Upper lobe of left lung (tissue), 6 donors: ENCODE measurements at regions not wholly inside any gene's neighbourhood (a gene's known extent, or its start where the extent isn't known, plus 50 kb on each side); places are given as distances from the start of the nearest gene placed in this dataset.
"Not testable (repeated sequence)": the region's sequence is repeated elsewhere in the genome, so short reads cannot be mapped to it uniquely, and the experiment has no call there.

Experiments used
- ATAC-seq, 2 donors: fragments of 200-7000 bp; cut with Tn5 transposase; one replicate each; pipeline ENCODE4 v1.9.1; 2022; ENCODE audit warnings: mild to moderate bottlenecking in 2 of 2, moderate library complexity in 2 of 2; ENCODE audit not compliant: low FRiP score in 2 of 2
- DNase-seq, 2 donors: peaks; one replicate each; pipeline ENCODE4 v3.0.0-alpha.2; 2019 to 2020
- H3K27ac ChIP-seq, 4 donors: fragments of 200-600 bp; sonication (generic); one replicate each; pipeline ENCODE4 v1.5.1; 2016 to 2019
- H3K27me3 ChIP-seq, 4 donors: fragments of 200-600 bp; sonication (generic); one replicate each; pipeline ENCODE4 v1.5.1; 2017 to 2019
- H3K36me3 ChIP-seq, 4 donors: fragments of 200-600 bp; sonication (generic); one replicate each; pipeline ENCODE4 v1.5.1; 2016 to 2019
- H3K4me1 ChIP-seq, 4 donors: fragments of 200-600 bp; sonication (generic); one replicate each; pipeline ENCODE4 v1.5.1; 2018 to 2019
- H3K4me3 ChIP-seq, 4 donors: fragments of 200-600 bp; sonication (generic); one replicate each; pipeline ENCODE4 v1.5.1; 2017 to 2019; ENCODE audit warnings: mild to moderate bottlenecking in 2 of 4, moderate library complexity in 1 of 4
- H3K9me3 ChIP-seq, 4 donors: fragments of 200-600 bp; sonication (generic); one replicate each; pipeline ENCODE4 v1.5.1; 2018 to 2019
- EP300 ChIP-seq, 4 donors: sonication (generic); formaldehyde crosslinking; IDR thresholded peaks; one replicate each; pipeline ENCODE4 v1.5.1; 2017; ENCODE audit warnings: antibody characterized with exemption in 4 of 4, control low read depth in 2 of 4
- POLR2A ChIP-seq, 4 donors: fragments of 450-650 bp; IDR thresholded peaks; one replicate each; pipeline ENCODE4 v1.5.1; 2016 to 2017; ENCODE audit warnings: antibody characterized with exemption in 4 of 4, mild to moderate bottlenecking in 2 of 4
- POLR2AphosphoS5 ChIP-seq, 2 donors: sonication (generic); formaldehyde crosslinking; IDR thresholded peaks; one replicate each; pipeline ENCODE4 v1.5.1; 2017; ENCODE audit warnings: antibody characterized with exemption in 2 of 2
- WGBS, 2 donors: methylation state at CpG; one replicate each; pipeline ENCODE4 v1.1.5; 2017 to 2018; 5-methylcytosine and 5-hydroxymethylcytosine counted together
- TF ChIP-seq, protein P1 (sequence below), 6 experiments: fragments of 450-650 bp in 4 of 6; fragments of 200-600 bp in 2 of 6; sonication (generic) in 2 of 6; IDR thresholded peaks; one replicate each; pipeline ENCODE4 v1.5.1; 2016 to 2019; ENCODE audit warnings: antibody characterized with exemption in 6 of 6
- donor health status: DM: no; HTN: no; CAD: no; lungs with moderate emphysema.
- donor health status: DM: no; HTN: yes; CAD: no; lungs with severe emphysema.

DNA sequence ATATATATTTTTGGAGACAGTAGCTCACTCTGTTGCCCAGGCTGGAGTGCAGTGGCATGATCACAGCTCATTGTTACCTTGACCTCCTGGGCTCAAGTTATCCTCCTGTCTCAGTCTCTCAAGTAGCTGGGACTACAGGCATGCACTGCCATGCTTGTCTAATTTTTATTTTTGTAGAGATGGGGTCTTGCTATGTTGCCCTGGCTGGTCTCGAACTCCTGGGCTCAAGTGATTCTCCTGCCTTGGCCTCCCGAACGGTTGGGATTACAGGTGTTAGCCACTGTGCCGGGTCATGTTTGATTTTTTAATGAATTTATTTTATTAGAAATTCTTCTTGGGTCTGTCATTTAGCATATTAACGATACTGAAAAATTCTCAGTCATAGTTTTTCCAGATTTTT is 70.5 kb downstream of the TMEM270 start:
- Histone ChIP-seq H3K4me3 (no peak overlapping the region), H3K27me3 (no peaks in the 10 kb centered on the region), H3K27ac (no peak overlapping the region), H3K36me3 (no peaks in the 10 kb centered on the region), H3K4me1 (no peaks in the 10 kb centered on the region), H3K9me3 (no peaks in the 10 kb centered on the region)
- DNase-seq (no peak), ATAC-seq (no peak)
- WGBS, 2 donors: 96 to 97% methylated on average over 5 of the region's 5 CpGs
- TF ChIP-seq POLR2A (IDR thresholded peaks at IDR 0.05) (no peak), POLR2AphosphoS5 (IDR thresholded peaks at IDR 0.05) (no peak), EP300 (IDR thresholded peaks at IDR 0.05) (no peak)
- TF ChIP-seq, protein P1, sequence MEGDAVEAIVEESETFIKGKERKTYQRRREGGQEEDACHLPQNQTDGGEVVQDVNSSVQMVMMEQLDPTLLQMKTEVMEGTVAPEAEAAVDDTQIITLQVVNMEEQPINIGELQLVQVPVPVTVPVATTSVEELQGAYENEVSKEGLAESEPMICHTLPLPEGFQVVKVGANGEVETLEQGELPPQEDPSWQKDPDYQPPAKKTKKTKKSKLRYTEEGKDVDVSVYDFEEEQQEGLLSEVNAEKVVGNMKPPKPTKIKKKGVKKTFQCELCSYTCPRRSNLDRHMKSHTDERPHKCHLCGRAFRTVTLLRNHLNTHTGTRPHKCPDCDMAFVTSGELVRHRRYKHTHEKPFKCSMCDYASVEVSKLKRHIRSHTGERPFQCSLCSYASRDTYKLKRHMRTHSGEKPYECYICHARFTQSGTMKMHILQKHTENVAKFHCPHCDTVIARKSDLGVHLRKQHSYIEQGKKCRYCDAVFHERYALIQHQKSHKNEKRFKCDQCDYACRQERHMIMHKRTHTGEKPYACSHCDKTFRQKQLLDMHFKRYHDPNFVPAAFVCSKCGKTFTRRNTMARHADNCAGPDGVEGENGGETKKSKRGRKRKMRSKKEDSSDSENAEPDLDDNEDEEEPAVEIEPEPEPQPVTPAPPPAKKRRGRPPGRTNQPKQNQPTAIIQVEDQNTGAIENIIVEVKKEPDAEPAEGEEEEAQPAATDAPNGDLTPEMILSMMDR (IDR thresholded peaks at IDR 0.05): no peak

GRCh38 chr7:73932364-73932763 is 71.4 kb downstream of the TMEM270 start:
- Histone ChIP-seq H3K36me3 (no peaks in the 10 kb centered on the region), H3K4me1 (no peaks in the 10 kb centered on the region), H3K27ac (no peak overlapping the region), H3K27me3 (no peaks in the 10 kb centered on the region), H3K4me3 (no peak overlapping the region), H3K9me3 (no peaks in the 10 kb centered on the region)
- TF ChIP-seq POLR2AphosphoS5 (IDR thresholded peaks at IDR 0.05) (no peak), POLR2A (IDR thresholded peaks at IDR 0.05) (no peak), EP300 (IDR thresholded peaks at IDR 0.05) (no peak)
- TF ChIP-seq, protein P1 (IDR thresholded peaks at IDR 0.05): no peak
- ATAC-seq (no peak), DNase-seq (no peak)
- 96 to 97% methylated on average over 4 of the region's 4 CpGs for WGBS, 2 donors

DNA sequence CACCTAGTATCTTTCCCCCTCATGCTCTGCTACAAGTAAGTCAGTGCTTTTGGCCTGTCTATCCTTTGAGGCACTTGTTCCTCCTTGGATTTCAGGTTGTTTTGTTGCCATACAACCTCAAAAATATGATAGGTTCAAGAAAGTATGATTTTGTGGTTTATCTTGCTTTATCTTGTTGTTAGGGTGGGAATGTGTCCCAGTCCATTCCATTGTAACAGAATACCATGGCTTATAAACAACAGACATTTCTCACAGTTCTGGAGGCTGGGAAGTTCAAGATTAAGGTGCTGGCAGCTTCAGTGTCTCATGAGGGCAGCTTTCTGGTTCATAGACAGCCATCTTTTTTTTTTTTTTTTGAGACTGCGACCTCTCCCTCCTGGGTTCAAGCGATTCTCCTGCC is 72.1 kb downstream of the TMEM270 start:
- DNase-seq: no peak
- H3K4me1 ChIP-seq: no peaks in the 10 kb centered on the region
- ATAC-seq: no peak
- TF ChIP-seq POLR2AphosphoS5 (IDR thresholded peaks at IDR 0.05) (no peak), POLR2A (IDR thresholded peaks at IDR 0.05) (no peak), EP300 (IDR thresholded peaks at IDR 0.05) (no peak)
- TF ChIP-seq, protein P1 (IDR thresholded peaks at IDR 0.05): no peak
- no peaks in the 10 kb centered on the region for H3K9me3 ChIP-seq
- H3K27me3 ChIP-seq: no peaks in the 10 kb centered on the region
- no peak overlapping the region for H3K4me3 ChIP-seq
- 96 to 100% methylated on average over 2 of the region's 2 CpGs for WGBS, 2 donors
- no peaks in the 10 kb centered on the region for H3K36me3 ChIP-seq
- no peak overlapping the region for H3K27ac ChIP-seq

DNA sequence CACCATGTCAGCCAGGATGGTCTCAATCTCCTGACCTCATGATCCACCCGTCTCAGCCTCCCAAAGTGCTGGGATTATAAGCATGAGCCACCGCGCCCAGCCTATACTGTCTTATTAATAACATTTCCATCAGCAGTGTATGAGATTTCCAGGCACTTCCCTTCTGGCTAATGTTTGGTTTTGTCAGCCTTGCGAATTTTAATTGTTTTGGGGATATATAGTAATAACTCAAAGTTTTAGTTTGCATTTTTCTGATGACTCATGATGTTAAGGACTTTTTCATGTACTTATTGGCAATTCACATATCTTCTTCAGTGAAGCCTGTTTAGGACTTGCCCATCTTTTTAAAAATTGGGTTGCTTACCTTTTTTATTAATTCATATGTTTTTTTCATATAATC is 76.0 kb downstream of the TMEM270 start:
- ATAC-seq (no peak), DNase-seq (no peak)
- H3K27me3 ChIP-seq: no peaks in the 10 kb centered on the region
- H3K27ac ChIP-seq: no peak overlapping the region
- no peaks in the 10 kb centered on the region for H3K36me3 ChIP-seq
- no peaks in the 10 kb centered on the region for H3K4me1 ChIP-seq
- H3K4me3 ChIP-seq: no peak overlapping the region
- H3K9me3 ChIP-seq: peaks cover 0 to 8% (median 6%) of the 10 kb centered on the region in 4 donors
- 78 to 85% methylated on average over 4 of the region's 4 CpGs for WGBS, 2 donors
- TF ChIP-seq POLR2AphosphoS5 (IDR thresholded peaks at IDR 0.05) (no peak), EP300 (IDR thresholded peaks at IDR 0.05) (no peak), POLR2A (IDR thresholded peaks at IDR 0.05) (no peak)
- TF ChIP-seq, protein P1 (IDR thresholded peaks at IDR 0.05): no peak

GRCh38 chr7:73937650-73938049 is 76.7 kb downstream of the TMEM270 start:
- not testable (repeated sequence) for H3K36me3 ChIP-seq, H3K4me3 ChIP-seq, DNase-seq, H3K27ac ChIP-seq, H3K4me1 ChIP-seq, H3K27me3 ChIP-seq, H3K9me3 ChIP-seq
- peak in 1 of 2 donors; percentile 49 for ATAC-seq
- WGBS, 2 donors: 87 to 94% methylated on average over 5 of the region's 5 CpGs
